ENCODE measurements at regions not wholly inside any gene's neighbourhood (a gene's known extent, or its start where the extent isn't known, plus 50 kb on each side); places are given as distances from the start of the nearest gene placed in this dataset.

DNA sequence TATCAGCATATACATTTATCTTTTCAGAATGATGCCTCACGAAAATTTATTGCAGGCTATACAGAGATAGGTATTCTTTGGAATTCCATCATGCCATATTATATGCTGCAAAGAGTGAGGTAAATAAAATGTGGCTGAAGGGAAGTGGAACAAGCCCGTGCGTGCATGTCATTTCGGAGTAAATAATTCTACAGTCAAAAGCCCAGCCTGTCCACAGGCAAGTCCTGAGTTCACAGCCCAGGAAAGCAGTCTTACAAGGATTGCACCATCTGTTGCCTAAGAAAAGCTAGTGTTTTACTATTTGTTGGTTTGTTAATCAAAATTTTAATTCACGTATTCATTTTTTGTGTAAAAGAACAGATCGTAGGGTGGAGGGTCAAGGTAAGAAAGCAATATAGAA, 292.4 kb upstream of the AKR1E2 start:
- intact Hi-C loops (cut with DNase I) = no loop called here
- TF ChIP-seq EP300 (IDR thresholded peaks at IDR 0.05) = no peak
- TF ChIP-seq POLR2A (IDR thresholded peaks at IDR 0.05) = no peak
- Histone ChIP-seq H3K4me1 (ENCODE audit: insufficient read depth) (no peaks in the 10 kb centered on the region), H3K27me3 (no peaks in the 10 kb centered on the region), H3K27ac (no peak overlapping the region), H3K4me3 (no peak overlapping the region), H3K36me3 (no peaks in the 10 kb centered on the region), H3K9me3 (no peaks in the 10 kb centered on the region)
- no peak for DNase-seq
- WGBS, 3 donors = 87 to 90% (median 89%) methylated on average over 6 of the region's 6 CpGs

DNA sequence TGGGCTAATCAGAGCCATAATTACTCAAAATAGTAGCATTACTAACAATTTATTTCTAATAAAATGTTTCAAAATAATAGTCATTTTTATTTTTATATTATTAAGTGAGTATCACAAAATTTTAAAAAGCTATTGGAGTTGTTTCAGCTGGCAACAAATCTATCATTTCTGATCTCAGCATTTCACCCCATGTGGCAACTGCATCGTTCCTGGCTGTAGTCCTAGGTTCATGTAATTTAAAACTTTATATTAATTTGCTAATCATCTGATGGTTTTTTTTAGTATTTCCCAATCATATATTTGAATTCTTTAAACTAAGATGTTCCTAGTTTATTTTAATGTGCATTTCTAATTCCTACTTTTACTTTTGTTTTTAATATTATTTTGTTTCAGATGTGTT, 293.0 kb upstream of the AKR1E2 start:
- Histone ChIP-seq H3K9me3 (no peaks in the 10 kb centered on the region), H3K36me3 (no peaks in the 10 kb centered on the region), H3K27ac (no peak overlapping the region), H3K4me1 (ENCODE audit: insufficient read depth) (no peaks in the 10 kb centered on the region), H3K27me3 (no peaks in the 10 kb centered on the region), H3K4me3 (no peak overlapping the region)
- no peak for TF ChIP-seq EP300 (IDR thresholded peaks at IDR 0.05)
- TF ChIP-seq, protein P1, sequence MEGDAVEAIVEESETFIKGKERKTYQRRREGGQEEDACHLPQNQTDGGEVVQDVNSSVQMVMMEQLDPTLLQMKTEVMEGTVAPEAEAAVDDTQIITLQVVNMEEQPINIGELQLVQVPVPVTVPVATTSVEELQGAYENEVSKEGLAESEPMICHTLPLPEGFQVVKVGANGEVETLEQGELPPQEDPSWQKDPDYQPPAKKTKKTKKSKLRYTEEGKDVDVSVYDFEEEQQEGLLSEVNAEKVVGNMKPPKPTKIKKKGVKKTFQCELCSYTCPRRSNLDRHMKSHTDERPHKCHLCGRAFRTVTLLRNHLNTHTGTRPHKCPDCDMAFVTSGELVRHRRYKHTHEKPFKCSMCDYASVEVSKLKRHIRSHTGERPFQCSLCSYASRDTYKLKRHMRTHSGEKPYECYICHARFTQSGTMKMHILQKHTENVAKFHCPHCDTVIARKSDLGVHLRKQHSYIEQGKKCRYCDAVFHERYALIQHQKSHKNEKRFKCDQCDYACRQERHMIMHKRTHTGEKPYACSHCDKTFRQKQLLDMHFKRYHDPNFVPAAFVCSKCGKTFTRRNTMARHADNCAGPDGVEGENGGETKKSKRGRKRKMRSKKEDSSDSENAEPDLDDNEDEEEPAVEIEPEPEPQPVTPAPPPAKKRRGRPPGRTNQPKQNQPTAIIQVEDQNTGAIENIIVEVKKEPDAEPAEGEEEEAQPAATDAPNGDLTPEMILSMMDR (IDR thresholded peaks at IDR 0.05) = no peak
- TF ChIP-seq POLR2A (IDR thresholded peaks at IDR 0.05) = no peak
- intact Hi-C loops (cut with DNase I) = no loop called here
- 17 to 24% (median 21%) methylated on average over 1 of the region's 1 CpG for WGBS, 3 donors
- no peak for DNase-seq

DNA sequence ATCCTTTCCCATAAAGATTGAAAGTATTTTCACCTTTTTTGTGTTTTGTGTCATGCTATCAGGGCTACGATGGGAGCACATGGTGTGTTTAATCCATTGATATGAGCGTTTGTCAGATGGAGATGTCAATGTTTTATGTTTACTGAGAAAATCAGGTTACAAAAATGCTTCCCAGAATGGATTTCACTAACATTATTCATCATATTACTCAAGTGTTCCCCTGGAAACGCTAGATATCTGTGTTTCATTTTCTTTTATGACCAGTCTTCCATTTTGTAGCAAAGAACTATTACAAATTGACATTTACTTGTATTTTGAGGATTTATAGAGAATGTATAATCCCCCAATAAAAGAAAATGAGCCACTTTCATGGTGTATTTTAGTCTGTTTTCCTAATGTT, 293.5 kb upstream of the AKR1E2 start:
- no peaks in the 10 kb centered on the region for H3K9me3 ChIP-seq
- H3K27me3 ChIP-seq = no peaks in the 10 kb centered on the region
- H3K27ac ChIP-seq = no peak overlapping the region
- H3K36me3 ChIP-seq = no peaks in the 10 kb centered on the region
- 42 to 54% (median 51%) methylated on average over 3 of the region's 3 CpGs for WGBS, 3 donors
- TF ChIP-seq POLR2A (IDR thresholded peaks at IDR 0.05) (no peak), EP300 (IDR thresholded peaks at IDR 0.05) (no peak)
- TF ChIP-seq, protein P1 (IDR thresholded peaks at IDR 0.05) = no peak
- intact Hi-C loops (cut with DNase I) = no loop called here
- H3K4me3 ChIP-seq = no peak overlapping the region
- DNase-seq = no peak
- H3K4me1 ChIP-seq (ENCODE audit: insufficient read depth) = peaks cover 1% of the 10 kb centered on the region

- DNase-seq = no peak
- no peaks in the 10 kb centered on the region for H3K9me3 ChIP-seq
- no peak overlapping the region for H3K4me3 ChIP-seq
- no peak overlapping the region for H3K27ac ChIP-seq
- WGBS, 3 donors = 80 to 96% (median 90%) methylated on average over 1 of the region's 1 CpG
- no peaks in the 10 kb centered on the region for H3K27me3 ChIP-seq
- peaks cover 3% of the 10 kb centered on the region for H3K4me1 ChIP-seq (ENCODE audit: insufficient read depth)
- H3K36me3 ChIP-seq = no peaks in the 10 kb centered on the region
- TF ChIP-seq POLR2A (IDR thresholded peaks at IDR 0.05) = no peak
- TF ChIP-seq, protein P1 (IDR thresholded peaks at IDR 0.05) = no peak
- no peak for TF ChIP-seq EP300 (IDR thresholded peaks at IDR 0.05)
- intact Hi-C loops (cut with DNase I) = no loop called here
Observed at GRCh38 chr10:4532011-4532410, 294.0 kb upstream of the AKR1E2 start.

- H3K27ac ChIP-seq = no peak overlapping the region
- H3K9me3 ChIP-seq = no peaks in the 10 kb centered on the region
- intact Hi-C loops (cut with DNase I) = no loop called here
- DNase-seq = no peak
- H3K36me3 ChIP-seq = no peaks in the 10 kb centered on the region
- no peaks in the 10 kb centered on the region for H3K27me3 ChIP-seq
- H3K4me3 ChIP-seq = no peak overlapping the region
- peaks cover 7% of the 10 kb centered on the region for H3K4me1 ChIP-seq (ENCODE audit: insufficient read depth)
- no peak for TF ChIP-seq POLR2A (IDR thresholded peaks at IDR 0.05)
- TF ChIP-seq EP300 (IDR thresholded peaks at IDR 0.05) = no peak
- TF ChIP-seq, protein P1 (IDR thresholded peaks at IDR 0.05) = no peak
Observed at GRCh38 chr10:4529266-4529665, 296.7 kb upstream of the AKR1E2 start.
